ENCODE measurements at regions not wholly inside any gene's neighbourhood (a gene's known extent, or its start where the extent isn't known, plus 50 kb on each side); places are given as distances from the start of the nearest gene placed in this dataset.

DNA sequence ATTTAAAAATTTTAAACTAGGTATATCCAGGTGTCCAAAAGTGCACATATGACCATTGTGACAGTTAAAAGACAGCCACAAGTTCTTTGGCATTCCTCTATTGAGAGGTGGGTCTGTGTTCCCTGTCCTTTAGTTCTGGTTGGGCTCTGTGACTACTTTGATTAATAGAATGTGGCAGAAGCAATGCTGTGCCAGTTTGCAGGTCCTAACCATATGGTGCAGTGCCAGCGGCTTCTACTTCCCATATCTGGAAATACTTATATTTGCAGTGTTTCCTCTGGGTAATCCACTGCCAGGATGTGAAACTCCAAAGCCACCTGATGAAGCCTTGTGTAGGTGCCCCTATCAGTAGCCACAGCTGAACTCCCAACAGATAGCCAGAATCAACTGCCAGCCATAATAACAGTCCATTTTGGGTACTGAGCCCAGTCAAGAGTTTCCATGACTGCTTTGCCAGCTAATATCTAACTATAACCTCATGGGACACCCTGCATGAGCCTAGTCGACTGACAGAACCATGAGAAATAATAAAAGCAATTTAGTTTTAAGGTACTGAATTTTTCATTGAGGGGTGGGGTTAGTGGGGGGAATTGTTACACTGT is 361.0 kb upstream of the SEMA6A start:
- H3K4me3 ChIP-seq (ENCODE audit: low read length): no peak overlapping the region
- TF ChIP-seq ZNF274 (IDR thresholded peaks at IDR 0.05; ENCODE audit: low read depth, low read length): no peak

DNA sequence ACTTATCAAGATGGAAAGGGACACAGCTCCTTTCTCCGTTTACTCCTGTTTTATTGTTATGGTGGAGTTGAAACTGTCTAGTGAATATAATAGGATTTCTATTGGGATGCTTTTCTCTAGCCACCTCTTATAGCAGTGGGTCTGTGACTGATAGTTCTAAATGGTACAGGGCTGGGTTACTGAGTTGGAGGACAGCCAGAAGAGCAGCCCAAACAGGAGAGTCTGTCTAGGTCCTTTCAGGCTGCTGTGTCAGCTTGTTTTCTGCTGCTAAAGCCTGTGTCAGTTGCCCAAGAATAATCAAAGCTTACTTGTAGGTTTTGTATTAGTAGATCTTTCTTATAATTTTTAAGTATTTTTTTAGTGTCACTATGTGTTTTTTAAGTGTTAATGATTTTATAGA is 356.0 kb upstream of the SEMA6A start:
- H3K4me3 ChIP-seq (ENCODE audit: low read length): no peak overlapping the region
- no peak for TF ChIP-seq ZNF274 (IDR thresholded peaks at IDR 0.05; ENCODE audit: low read depth, low read length)

DNA sequence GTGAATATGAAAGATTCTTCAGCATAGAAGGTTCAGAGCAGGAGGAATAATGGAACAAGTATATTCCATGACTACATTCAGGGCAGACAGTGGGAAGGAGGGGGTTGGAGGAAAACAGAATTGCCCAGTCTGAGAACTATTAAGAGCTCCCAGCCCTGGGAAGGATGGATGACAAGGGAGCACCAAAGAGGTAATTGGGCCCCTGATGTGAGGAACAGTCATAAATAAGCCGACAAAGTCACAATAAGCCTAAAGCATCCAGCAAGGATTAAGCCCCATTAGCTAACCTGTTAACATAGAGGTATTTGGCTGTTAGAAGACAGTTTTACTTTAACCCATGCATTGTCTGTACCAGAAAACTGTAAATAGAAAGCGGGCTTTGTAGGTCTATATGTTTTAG is 348.7 kb upstream of the SEMA6A start:
- no peak for TF ChIP-seq ZNF274 (IDR thresholded peaks at IDR 0.05; ENCODE audit: low read depth, low read length)

DNA sequence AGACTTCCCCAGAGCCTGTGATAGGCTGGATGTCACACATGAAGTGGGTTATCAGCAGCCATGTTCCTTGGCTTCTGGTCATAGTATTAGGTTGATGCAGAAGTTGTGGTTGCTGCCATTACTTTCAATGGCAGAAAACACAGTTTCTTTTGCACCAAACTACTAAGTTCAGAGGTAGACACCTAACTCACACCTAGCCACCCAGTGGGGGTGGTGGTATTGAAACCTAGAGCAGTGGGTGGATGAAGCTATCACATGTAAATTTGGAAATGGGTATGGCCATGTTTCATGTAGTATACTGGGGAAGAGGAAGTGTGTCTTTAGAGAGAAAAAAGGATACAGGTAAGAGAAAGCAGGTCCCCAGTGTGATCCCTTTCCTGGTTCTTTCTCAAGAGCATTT is 347.9 kb upstream of the SEMA6A start:
- H3K4me3 ChIP-seq (ENCODE audit: low read length): no peak overlapping the region
- TF ChIP-seq ZNF274 (IDR thresholded peaks at IDR 0.05; ENCODE audit: low read depth, low read length): no peak

More for the DNA sequence above, 348.7 kb upstream of the SEMA6A start:
- H3K4me3 ChIP-seq (ENCODE audit: low read length): no peak overlapping the region

DNA sequence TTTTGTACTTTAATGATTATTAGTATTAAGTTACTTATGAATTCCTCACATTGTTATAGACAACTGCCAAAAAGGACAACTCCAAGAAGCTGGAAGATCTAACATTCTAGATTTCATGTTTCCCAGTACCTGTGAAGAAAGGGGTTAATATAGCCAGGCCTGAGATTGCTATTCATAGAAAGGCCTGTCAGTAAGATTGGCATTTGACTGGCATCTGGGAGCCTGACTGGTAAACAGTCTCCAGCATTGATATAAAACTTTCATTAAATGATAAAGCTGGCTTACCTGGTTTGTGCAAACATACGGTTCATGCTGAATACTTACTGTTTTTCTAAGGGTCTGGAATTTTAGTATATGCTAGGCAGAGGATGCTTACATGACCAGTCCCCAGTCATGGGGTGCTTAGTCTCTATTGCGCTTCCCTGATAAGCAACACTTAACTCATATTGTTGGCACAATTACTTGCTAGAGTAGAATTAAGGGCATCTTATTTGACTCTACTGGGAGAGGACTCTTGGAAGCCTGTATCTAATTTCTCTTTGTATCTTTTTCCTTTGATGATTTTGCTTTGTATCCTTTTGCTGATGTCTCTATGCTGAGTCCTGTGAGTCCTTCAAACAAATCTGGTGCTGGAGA is 340.4 kb upstream of the SEMA6A start:
- no peak for TF ChIP-seq ZNF274 (IDR thresholded peaks at IDR 0.05; ENCODE audit: low read depth, low read length)
- no peak overlapping the region for H3K4me3 ChIP-seq (ENCODE audit: low read length)

DNA sequence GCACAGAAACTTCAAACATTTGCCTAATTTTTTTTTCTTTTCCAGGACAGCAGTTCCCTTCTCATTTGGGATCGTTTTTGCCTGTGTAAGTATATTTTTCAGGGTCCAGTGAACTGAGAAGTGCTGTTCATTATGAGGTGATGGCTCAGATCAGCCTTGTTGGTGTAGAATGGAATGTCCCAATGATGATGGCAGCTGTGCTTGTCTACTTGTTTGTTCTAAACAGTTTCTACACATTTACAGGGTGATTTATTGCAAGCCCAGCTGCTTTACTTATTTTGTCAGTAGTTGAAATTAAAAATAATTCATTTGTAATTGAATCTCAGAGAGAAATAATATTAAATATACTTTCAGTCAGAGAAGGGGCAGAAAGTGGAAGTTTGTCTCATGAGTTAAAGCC is 337.6 kb upstream of the SEMA6A start:
- TF ChIP-seq ZNF274 (IDR thresholded peaks at IDR 0.05; ENCODE audit: low read depth, low read length): no peak
- no peak overlapping the region for H3K4me3 ChIP-seq (ENCODE audit: low read length)

DNA sequence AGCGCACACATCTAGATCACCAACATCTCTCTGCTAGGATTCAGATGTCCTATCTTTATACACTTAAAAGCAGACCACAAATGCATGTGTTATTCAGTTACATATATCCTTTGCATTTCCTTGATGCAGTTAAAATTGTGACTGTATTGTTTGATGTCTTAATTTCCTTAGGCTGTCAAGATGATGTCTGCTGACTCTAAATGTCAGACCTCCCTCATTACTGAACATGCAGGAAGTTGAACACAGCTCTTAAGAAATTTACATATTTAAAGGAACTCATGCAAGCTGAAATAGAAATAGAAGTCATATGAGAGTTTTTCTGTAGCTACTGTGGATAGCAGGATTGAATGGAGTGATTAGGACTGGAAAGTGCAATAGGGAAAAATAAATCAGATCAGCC is 336.5 kb upstream of the SEMA6A start:
- no peak overlapping the region for H3K4me3 ChIP-seq (ENCODE audit: low read length)
- TF ChIP-seq ZNF274 (IDR thresholded peaks at IDR 0.05; ENCODE audit: low read depth, low read length): no peak

DNA sequence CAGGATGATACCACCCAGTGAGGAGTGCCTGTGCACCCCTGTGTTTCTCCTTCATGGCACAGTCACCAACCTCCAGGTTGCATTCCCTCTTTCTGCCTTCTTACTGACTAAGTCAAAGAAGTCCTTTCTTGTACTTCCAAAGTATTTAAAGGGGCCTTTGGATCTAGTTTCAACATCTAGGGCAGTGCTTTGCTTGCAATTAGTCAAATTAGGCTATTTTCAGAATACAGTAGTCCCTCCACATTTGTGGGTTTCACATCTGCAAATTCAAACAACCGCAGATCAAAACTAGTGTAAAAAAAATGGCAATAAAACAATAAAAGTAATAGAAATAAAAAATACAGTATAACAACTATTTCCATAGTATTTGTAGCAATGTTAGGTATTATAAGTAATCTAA is 333.9 kb upstream of the SEMA6A start:
- TF ChIP-seq ZNF274 (IDR thresholded peaks at IDR 0.05; ENCODE audit: low read depth, low read length): no peak
- H3K4me3 ChIP-seq (ENCODE audit: low read length): no peak overlapping the region

DNA sequence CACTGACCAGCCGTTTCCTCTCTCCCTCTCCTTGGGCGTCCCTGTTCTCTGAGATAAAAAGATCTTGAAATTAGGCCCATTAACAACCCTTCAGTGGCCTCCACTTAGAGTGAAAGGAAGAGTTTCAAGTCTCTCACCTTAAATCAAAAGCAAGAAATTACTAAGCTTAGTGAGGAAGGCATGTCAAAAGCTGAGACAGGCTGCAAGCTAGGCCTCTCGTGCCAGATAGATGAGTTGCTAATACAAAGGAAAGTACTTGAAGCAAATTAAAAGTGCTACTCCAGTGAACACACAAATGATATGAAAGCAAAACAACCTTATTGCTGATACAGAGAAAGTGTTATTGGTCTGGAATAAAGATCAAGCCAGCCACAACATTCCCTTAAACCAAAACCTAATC is 331.3 kb upstream of the SEMA6A start:
- no peak overlapping the region for H3K4me3 ChIP-seq (ENCODE audit: low read length)
- TF ChIP-seq ZNF274 (IDR thresholded peaks at IDR 0.05; ENCODE audit: low read depth, low read length): no peak

DNA sequence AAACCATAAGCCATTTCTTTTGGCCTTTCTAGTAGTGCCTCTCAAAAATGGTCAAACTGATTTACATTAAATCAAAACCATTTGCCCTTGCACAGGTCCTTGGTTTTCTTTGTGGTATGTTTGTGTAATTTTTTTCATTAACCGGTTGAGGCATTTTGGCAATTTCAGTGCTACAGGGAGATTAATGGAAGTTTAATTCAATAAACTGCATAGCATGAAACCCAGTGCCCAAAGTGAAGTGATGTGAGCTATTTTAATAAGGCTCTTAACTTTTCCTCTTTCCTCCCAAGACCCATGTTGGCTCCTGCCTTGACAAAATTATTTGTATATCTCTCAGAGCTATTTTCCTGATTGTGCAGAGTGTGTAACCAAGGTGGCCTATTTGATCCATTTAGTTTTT is 326.2 kb upstream of the SEMA6A start:
- TF ChIP-seq ZNF274 (IDR thresholded peaks at IDR 0.05; ENCODE audit: low read depth, low read length): no peak
- no peak overlapping the region for H3K4me3 ChIP-seq (ENCODE audit: low read length)

DNA sequence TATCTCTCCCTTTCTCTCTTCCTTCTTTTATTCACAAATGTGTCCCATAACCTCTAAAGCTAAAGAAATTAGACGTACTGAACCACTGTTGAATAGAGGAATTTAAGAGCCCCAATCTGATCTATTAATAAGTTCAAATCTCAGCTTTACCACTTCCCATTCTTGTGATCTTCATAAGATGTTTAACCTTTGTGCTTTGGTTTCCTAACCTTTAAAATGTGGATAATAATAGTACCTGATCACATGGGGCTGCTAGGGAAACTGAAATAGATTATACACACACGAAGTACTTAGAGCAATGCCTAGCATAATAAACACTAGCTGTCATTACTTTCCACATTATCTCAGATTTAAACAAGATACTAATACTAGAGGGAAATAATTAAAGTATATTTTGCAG is 324.3 kb upstream of the SEMA6A start:
- TF ChIP-seq ZNF274 (IDR thresholded peaks at IDR 0.05; ENCODE audit: low read depth, low read length): no peak
- H3K4me3 ChIP-seq (ENCODE audit: low read length): no peak overlapping the region

DNA sequence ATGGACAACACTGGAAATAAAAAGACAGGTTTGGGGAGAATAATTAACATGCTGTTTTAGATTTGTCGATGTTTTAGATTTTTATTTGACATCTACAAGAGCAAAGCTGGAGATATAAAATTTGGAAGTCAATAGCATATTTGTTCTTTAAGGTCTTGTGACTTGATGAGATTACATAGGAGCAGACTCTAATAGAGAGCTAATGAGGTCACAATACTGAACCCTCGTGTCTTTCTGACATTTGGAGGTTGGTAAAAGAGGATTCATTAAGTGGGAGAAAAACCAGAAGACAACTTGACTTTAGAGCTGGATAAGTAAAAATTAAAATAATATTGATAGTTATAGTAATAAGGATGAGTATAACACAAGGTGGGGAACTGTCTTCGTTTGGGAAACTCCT is 322.7 kb upstream of the SEMA6A start:
- H3K4me3 ChIP-seq (ENCODE audit: low read length): no peak overlapping the region
- no peak for TF ChIP-seq ZNF274 (IDR thresholded peaks at IDR 0.05; ENCODE audit: low read depth, low read length)

DNA sequence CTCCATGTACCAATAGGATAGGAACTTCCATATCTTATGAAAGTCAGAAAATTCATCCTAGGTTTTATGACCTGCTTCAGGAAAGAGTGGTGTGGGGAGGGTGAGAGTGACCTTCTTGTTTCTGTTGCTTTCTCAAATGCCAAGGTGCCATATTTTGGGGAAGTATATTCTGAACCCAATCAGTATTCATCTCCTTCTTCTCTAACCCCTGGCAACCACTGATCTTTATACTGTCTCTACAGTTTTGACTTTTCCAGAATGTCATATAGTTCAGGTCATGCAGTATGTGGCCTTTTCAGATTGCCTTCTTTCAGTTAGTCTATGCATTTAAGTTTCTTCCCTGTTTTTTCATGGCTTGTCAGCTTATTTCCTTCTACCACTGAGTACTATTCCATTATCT is 321.4 kb upstream of the SEMA6A start:
- H3K4me3 ChIP-seq (ENCODE audit: low read length): no peak overlapping the region
- no peak for TF ChIP-seq ZNF274 (IDR thresholded peaks at IDR 0.05; ENCODE audit: low read depth, low read length)

DNA sequence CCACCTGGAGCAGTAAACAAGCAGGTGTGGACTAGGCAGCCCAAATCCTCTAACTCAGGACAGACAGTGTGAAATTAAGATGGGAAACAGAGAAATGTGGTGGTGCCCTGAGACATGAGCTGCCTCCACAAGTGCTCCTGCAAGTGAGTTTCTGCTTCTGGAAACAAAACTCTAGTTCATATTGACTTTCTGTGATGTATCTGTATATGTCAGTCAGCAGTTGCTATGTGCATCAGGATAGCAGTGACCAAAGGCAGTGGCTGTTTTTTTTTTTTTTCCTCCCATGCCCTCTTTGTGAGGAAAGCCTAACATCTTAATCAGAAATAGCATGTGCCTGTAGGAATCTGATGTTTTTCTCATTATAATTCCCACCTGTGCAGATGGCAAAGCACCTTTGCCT is 318.4 kb upstream of the SEMA6A start:
- H3K4me3 ChIP-seq (ENCODE audit: low read length): no peak overlapping the region
- no peak for TF ChIP-seq ZNF274 (IDR thresholded peaks at IDR 0.05; ENCODE audit: low read depth, low read length)

DNA sequence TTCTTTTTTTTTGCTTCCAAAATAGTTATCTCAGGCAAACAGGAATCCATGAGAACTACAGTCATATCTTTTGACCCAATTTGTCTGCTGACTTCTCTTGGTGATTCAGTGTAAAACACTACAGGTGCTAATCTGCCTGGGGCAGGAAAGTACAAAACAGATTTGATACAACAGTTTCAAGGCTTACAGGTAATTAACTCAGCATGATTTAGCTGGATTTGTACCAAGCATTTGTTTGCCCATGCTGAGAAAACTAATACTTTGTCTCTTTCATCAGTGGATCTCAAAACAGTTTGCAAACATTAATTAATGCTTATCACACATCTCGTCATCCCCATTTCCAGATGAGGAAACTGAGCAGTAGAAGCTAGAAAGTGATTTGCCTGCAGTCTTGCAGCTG is 312.5 kb upstream of the SEMA6A start:
- no peak for TF ChIP-seq ZNF274 (IDR thresholded peaks at IDR 0.05; ENCODE audit: low read depth, low read length)
- no peak overlapping the region for H3K4me3 ChIP-seq (ENCODE audit: low read length)

DNA sequence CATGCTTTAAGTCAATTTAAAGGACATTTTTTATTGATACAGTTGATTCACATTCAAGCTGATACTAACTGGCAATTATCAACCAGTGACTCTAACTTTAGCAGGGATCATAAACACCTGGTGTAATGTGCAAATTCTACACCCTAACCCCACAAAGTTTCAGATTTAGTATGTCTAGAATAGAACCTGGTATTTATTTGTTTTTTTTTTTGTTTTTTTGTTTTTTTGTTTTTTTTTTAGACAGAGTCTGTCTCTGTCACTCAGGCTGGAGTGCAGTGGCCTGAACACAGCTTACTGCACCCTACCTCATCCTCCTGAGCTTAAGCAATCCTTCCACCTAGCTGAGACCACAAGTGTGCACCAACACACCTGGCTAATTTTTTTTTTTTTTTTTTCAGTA is 311.2 kb upstream of the SEMA6A start:
- no peak overlapping the region for H3K4me3 ChIP-seq (ENCODE audit: low read length)
- no peak for TF ChIP-seq ZNF274 (IDR thresholded peaks at IDR 0.05; ENCODE audit: low read depth, low read length)

Measured in GM08714 (cell line).